HEK293 (cell line): ENCODE measurements at regions not wholly inside any gene's neighbourhood (a gene's known extent, or its start where the extent isn't known, plus 50 kb on each side); places are given as distances from the start of the nearest gene placed in this dataset.

ENCODE experiments used
- CTCF ChIA-PET: fragments of 350-600 bp; formaldehyde crosslinking; extraction: SDS; loops from one replicate; lab custom pipeline; 2021; ENCODE audit warnings: antibody characterized with exemption; lab: Yijun Ruan, JAX
- POLR2A ChIA-PET: fragments of 300-600 bp; formaldehyde crosslinking; extraction: SDS; loops from one replicate; lab custom pipeline; 2020; ENCODE audit warnings: antibody characterized with exemption, inconsistent platforms; lab: Yijun Ruan, JAX
- H3K27ac ChIP-seq: fragments of 200-500 bp; sonication (Bioruptor generic); 2 replicates; pipeline ENCODE4 v1.5.1; 2014; ENCODE audit warnings: low read depth, low read length, control low read depth, inconsistent platforms; ENCODE audit errors: extremely low read depth
- H3K36me3 ChIP-seq, 2 experiments: fragments of 200-500 bp in 1 of 2; sonication (Bioruptor generic) in 1 of 2; 1 replicate in 1 of 2; 2 replicates in 1 of 2; pipeline ENCODE4 v1.5.1; 2014 to 2017; ENCODE audit warnings: inconsistent platforms in 2 of 2, low read length in 2 of 2; ENCODE audit not compliant: control insufficient read depth in 2 of 2, insufficient read depth in 1 of 2
- H3K4me1 ChIP-seq: fragments of 200-500 bp; sonication (Bioruptor generic); 2 replicates; pipeline ENCODE4 v1.5.1; 2014; ENCODE audit warnings: mild to moderate bottlenecking, low read length, inconsistent platforms; ENCODE audit not compliant: control insufficient read depth, insufficient read depth
- H3K4me3 ChIP-seq: 2 replicates; pipeline ENCODE4 v1.5.1; 2011; ENCODE audit warnings: low read depth, mild to moderate bottlenecking, control low read depth, low read length, moderate library complexity
- H3K9me3 ChIP-seq: fragments of 200-500 bp; sonication (Bioruptor generic); 2 replicates; pipeline ENCODE4 v1.5.1; 2014; ENCODE audit warnings: low read depth, low read length, inconsistent platforms; ENCODE audit not compliant: control insufficient read depth, insufficient read depth
- EGR2 ChIP-seq: fragments of 450-650 bp; formaldehyde crosslinking; IDR thresholded peaks from 2 replicates; pipeline ENCODE4 v1.5.1; 2016; ENCODE audit warnings: low read depth, missing biosample characterization, missing genetic modification characterization
- GLI4 ChIP-seq: fragments of 450-650 bp; formaldehyde crosslinking; IDR thresholded peaks from 2 replicates; pipeline ENCODE4 v1.5.1; 2016; ENCODE audit warnings: missing biosample characterization, missing genetic modification characterization
- HOXA7 ChIP-seq: sonication (generic); formaldehyde crosslinking; IDR thresholded peaks from 2 replicates; pipeline ENCODE4 v1.8.1; 2022; ENCODE audit warnings: missing genetic modification reagents, borderline replicate concordance
- SCRT2 ChIP-seq: fragments of 450-650 bp; formaldehyde crosslinking; IDR thresholded peaks from 2 replicates; pipeline ENCODE4 v1.5.1; 2016; ENCODE audit warnings: missing biosample characterization, missing genetic modification characterization
- ZBTB48 ChIP-seq: fragments of 450-650 bp; formaldehyde crosslinking; IDR thresholded peaks from 2 replicates; pipeline ENCODE4 v1.5.1; 2016; ENCODE audit warnings: missing biosample characterization, missing genetic modification characterization
- ZNF211 ChIP-seq: fragments of 450-650 bp; formaldehyde crosslinking; IDR thresholded peaks from 2 replicates; pipeline ENCODE4 v1.5.1; 2016; ENCODE audit warnings: low read depth, missing biosample characterization, missing genetic modification characterization
- ZNF274 ChIP-seq, 2 experiments: fragments of 200-500 bp in 1 of 2; fragments of 450-650 bp in 1 of 2; sonication (Bioruptor generic) in 1 of 2; formaldehyde crosslinking in 1 of 2; IDR thresholded peaks; 2 replicates each; pipeline versions ENCODE4 v1.5.1 to v1.6.1; 2014 to 2016; ENCODE audit warnings: borderline replicate concordance in 1 of 2, inconsistent platforms in 1 of 2, low read length in 1 of 2, missing biosample characterization in 1 of 2, missing genetic modification characterization in 1 of 2
- ZNF394 ChIP-seq: fragments of 450-650 bp; formaldehyde crosslinking; IDR thresholded peaks from 2 replicates; pipeline ENCODE4 v1.5.1; 2016; ENCODE audit warnings: missing biosample characterization, missing genetic modification characterization, mild to moderate bottlenecking, moderate library complexity, borderline replicate concordance
- ZNF488 ChIP-seq: fragments of 450-650 bp; formaldehyde crosslinking; IDR thresholded peaks from 2 replicates; pipeline ENCODE4 v1.5.1; 2016; ENCODE audit warnings: missing biosample characterization, missing genetic modification characterization
- ZNF514 ChIP-seq: fragments of 450-650 bp; formaldehyde crosslinking; IDR thresholded peaks from 2 replicates; pipeline ENCODE4 v1.5.1; 2016; ENCODE audit warnings: missing biosample characterization, missing genetic modification characterization
- ZNF555 ChIP-seq: fragments of 450-650 bp; formaldehyde crosslinking; conservative IDR thresholded peaks from 2 replicates; pipeline ENCODE4 v1.5.1; 2017; ENCODE audit warnings: missing biosample characterization, mild to moderate bottlenecking, missing genetic modification characterization, inconsistent platforms
- ZNF658 ChIP-seq: fragments of 450-650 bp; formaldehyde crosslinking; IDR thresholded peaks from 2 replicates; pipeline ENCODE4; 2016; ENCODE audit warnings: missing biosample characterization, missing genetic modification characterization
- ZNF670 ChIP-seq: fragments of 450-650 bp; formaldehyde crosslinking; IDR thresholded peaks from 2 replicates; pipeline ENCODE4 v1.5.1; 2016; ENCODE audit warnings: missing biosample characterization, missing genetic modification characterization, low read depth
- ZNF701 ChIP-seq: fragments of 450-650 bp; formaldehyde crosslinking; IDR thresholded peaks from 2 replicates; pipeline ENCODE4 v1.5.1; 2016; ENCODE audit warnings: missing biosample characterization, missing genetic modification characterization
- ZNF792 ChIP-seq: fragments of 450-650 bp; formaldehyde crosslinking; IDR thresholded peaks from 2 replicates; pipeline ENCODE4 v1.5.1; 2016; ENCODE audit warnings: missing biosample characterization, missing genetic modification characterization
- ZSCAN16 ChIP-seq: fragments of 450-650 bp; formaldehyde crosslinking; IDR thresholded peaks from 2 replicates; pipeline ENCODE4 v1.5.1; 2016; ENCODE audit warnings: missing biosample characterization, missing genetic modification characterization
- TF ChIP-seq, protein P1 (sequence below): fragments of 450-650 bp; formaldehyde crosslinking; IDR thresholded peaks from 2 replicates; pipeline ENCODE4 v1.5.1; 2016; ENCODE audit warnings: missing biosample characterization, missing genetic modification characterization
- TF ChIP-seq, protein P2 (sequence below): fragments of 450-650 bp; IDR thresholded peaks from 2 replicates; pipeline ENCODE4 v1.5.1; 2018; ENCODE audit warnings: missing biosample characterization, missing genetic modification characterization
- TF ChIP-seq, protein P3 (sequence below): fragments of 450-650 bp; formaldehyde crosslinking; IDR thresholded peaks from 2 replicates; pipeline ENCODE4 v1.5.1; 2016; ENCODE audit warnings: missing biosample characterization, missing genetic modification characterization, borderline replicate concordance
- TF ChIP-seq, protein P4 (sequence below): fragments of 450-650 bp; formaldehyde crosslinking; IDR thresholded peaks from 2 replicates; pipeline ENCODE4 v1.5.1; 2017; ENCODE audit warnings: missing biosample characterization, missing genetic modification characterization

GRCh38 chr6:21886542-21887151 lies 293.1 kb downstream of the SOX4 start:
- no peaks in the 10 kb centered on the region for H3K36me3 ChIP-seq
- no peak overlapping the region; the same call in 1 of the 2 replicates for H3K27ac ChIP-seq
- POLR2A ChIA-PET = no interaction called here
- H3K4me3 ChIP-seq = no peak overlapping the region
- H3K4me1 ChIP-seq = 0 out of 2 replicates have a peak, but pooled peaks cover 4% of the 10 kb centered on the region
- CTCF ChIA-PET = interaction anchor here (0.5 to 0.6 kb wide), 3 partner anchors 14 to 298 kb away, joined by 3 to 5 read pairs (median 3); no protein-coding TSS in a partner anchor
- H3K9me3 ChIP-seq = no peaks in the 10 kb centered on the region; the same call in 1 of the 2 replicates
- no peak for TF ChIP-seq ZNF211 (tag by site-specific recombination)
- no peak for TF ChIP-seq ZNF394 (tag by site-specific recombination)
- no peak for TF ChIP-seq ZNF658 (tag by site-specific recombination)
- TF ChIP-seq ZNF792 = no peak
- TF ChIP-seq ZNF701 = no peak
- TF ChIP-seq EGR2 (tag by site-specific recombination) = no peak

- ChIA-PET POLR2A (no interaction called here), CTCF (interaction anchor here (0.5 to 0.6 kb wide), 3 partner anchors 13 to 299 kb away, joined by 3 to 5 read pairs (median 3); no protein-coding TSS in a partner anchor)
- no peak overlapping the region for H3K4me3 ChIP-seq
- TF ChIP-seq, protein P1, sequence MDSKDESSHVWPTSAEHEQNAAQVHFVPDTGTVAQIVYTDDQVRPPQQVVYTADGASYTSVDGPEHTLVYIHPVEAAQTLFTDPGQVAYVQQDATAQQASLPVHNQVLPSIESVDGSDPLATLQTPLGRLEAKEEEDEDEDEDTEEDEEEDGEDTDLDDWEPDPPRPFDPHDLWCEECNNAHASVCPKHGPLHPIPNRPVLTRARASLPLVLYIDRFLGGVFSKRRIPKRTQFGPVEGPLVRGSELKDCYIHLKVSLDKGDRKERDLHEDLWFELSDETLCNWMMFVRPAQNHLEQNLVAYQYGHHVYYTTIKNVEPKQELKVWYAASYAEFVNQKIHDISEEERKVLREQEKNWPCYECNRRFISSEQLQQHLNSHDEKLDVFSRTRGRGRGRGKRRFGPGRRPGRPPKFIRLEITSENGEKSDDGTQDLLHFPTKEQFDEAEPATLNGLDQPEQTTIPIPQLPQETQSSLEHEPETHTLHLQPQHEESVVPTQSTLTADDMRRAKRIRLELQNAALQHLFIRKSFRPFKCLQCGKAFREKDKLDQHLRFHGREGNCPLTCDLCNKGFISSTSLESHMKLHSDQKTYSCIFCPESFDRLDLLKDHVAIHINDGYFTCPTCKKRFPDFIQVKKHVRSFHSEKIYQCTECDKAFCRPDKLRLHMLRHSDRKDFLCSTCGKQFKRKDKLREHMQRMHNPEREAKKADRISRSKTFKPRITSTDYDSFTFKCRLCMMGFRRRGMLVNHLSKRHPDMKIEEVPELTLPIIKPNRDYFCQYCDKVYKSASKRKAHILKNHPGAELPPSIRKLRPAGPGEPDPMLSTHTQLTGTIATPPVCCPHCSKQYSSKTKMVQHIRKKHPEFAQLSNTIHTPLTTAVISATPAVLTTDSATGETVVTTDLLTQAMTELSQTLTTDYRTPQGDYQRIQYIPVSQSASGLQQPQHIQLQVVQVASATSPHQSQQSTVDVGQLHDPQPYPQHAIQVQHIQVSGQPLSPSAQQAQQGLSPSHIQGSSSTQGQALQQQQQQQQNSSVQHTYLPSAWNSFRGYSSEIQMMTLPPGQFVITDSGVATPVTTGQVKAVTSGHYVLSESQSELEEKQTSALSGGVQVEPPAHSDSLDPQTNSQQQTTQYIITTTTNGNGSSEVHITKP (tag by site-specific recombination) = no peak
- TF ChIP-seq GLI4 (tag by site-specific recombination) (no peak), ZNF701 (no peak), ZNF514 (no peak), ZSCAN16 (no peak), HOXA7 (CRISPR knock-in tag) (no peak), SCRT2 (no peak), ZNF670 (tag by site-specific recombination) (no peak), ZNF488 (tag by site-specific recombination) (no peak), ZNF274 (IDR thresholded peaks at IDR 0.05; ENCODE audit: low read length) (no peak), ZNF274 (tag by site-specific recombination; IDR thresholded peaks at IDR 0.05; ENCODE audit: borderline replicate concordance) (no peak), ZBTB48 (tag by site-specific recombination) (no peak), ZNF555 (tag by site-specific recombination) (no peak)
- TF ChIP-seq, protein P2, sequence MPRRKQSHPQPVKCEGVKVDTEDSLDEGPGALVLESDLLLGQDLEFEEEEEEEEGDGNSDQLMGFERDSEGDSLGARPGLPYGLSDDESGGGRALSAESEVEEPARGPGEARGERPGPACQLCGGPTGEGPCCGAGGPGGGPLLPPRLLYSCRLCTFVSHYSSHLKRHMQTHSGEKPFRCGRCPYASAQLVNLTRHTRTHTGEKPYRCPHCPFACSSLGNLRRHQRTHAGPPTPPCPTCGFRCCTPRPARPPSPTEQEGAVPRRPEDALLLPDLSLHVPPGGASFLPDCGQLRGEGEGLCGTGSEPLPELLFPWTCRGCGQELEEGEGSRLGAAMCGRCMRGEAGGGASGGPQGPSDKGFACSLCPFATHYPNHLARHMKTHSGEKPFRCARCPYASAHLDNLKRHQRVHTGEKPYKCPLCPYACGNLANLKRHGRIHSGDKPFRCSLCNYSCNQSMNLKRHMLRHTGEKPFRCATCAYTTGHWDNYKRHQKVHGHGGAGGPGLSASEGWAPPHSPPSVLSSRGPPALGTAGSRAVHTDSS (tag by site-specific recombination) = no peak
- TF ChIP-seq, protein P3, sequence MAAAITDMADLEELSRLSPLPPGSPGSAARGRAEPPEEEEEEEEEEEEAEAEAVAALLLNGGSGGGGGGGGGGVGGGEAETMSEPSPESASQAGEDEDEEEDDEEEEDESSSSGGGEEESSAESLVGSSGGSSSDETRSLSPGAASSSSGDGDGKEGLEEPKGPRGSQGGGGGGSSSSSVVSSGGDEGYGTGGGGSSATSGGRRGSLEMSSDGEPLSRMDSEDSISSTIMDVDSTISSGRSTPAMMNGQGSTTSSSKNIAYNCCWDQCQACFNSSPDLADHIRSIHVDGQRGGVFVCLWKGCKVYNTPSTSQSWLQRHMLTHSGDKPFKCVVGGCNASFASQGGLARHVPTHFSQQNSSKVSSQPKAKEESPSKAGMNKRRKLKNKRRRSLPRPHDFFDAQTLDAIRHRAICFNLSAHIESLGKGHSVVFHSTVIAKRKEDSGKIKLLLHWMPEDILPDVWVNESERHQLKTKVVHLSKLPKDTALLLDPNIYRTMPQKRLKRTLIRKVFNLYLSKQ = no peak
- TF ChIP-seq, protein P4, sequence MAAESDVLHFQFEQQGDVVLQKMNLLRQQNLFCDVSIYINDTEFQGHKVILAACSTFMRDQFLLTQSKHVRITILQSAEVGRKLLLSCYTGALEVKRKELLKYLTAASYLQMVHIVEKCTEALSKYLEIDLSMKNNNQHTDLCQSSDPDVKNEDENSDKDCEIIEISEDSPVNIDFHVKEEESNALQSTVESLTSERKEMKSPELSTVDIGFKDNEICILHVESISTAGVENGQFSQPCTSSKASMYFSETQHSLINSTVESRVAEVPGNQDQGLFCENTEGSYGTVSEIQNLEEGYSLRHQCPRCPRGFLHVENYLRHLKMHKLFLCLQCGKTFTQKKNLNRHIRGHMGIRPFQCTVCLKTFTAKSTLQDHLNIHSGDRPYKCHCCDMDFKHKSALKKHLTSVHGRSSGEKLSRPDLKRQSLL (tag by site-specific recombination) = no peak
- no peak overlapping the region; the same call in 1 of the 2 replicates for H3K27ac ChIP-seq
- no peaks in the 10 kb centered on the region; the same call in 1 of the 2 replicates for H3K9me3 ChIP-seq
- no peaks in the 10 kb centered on the region for H3K36me3 ChIP-seq
- H3K4me1 ChIP-seq = 0 out of 2 replicates have a peak, but pooled peaks cover 4% of the 10 kb centered on the region
Observed at GRCh38 chr6:21887231-21888185, 294.0 kb downstream of the SOX4 start.
